ENCODE measurements at regions not wholly inside any gene's neighbourhood (a gene's known extent, or its start where the extent isn't known, plus 50 kb on each side); places are given as distances from the start of the nearest gene placed in this dataset.

DNA sequence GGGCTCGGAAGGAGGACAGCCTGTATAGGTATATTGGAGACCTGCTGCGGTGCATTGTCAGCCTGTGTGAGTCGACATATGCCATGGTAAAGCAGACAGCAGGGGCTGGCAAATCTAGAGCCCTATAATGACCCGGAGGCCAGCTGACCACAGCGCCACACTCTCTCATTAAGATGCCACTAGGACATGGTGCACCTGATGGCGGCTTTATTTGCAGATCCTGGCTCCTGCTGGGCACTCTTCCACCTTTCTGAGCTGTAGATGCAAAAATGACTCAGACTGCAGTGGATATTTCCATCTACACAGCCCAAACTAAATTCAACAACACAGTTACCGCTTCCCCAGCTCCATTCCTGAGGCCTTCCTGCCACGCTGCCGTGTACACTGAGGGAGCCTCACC lies 389.9 kb downstream of the TNS1 start:
- no TSS peak for BruUV-seq (replicated peaks)
- POLR2A ChIA-PET (ENCODE audit: unreplicated experiment) = no interaction called here
- intact Hi-C loops (cut with micrococcal nuclease; ENCODE audit: unreplicated experiment) = no loop called here

DNA sequence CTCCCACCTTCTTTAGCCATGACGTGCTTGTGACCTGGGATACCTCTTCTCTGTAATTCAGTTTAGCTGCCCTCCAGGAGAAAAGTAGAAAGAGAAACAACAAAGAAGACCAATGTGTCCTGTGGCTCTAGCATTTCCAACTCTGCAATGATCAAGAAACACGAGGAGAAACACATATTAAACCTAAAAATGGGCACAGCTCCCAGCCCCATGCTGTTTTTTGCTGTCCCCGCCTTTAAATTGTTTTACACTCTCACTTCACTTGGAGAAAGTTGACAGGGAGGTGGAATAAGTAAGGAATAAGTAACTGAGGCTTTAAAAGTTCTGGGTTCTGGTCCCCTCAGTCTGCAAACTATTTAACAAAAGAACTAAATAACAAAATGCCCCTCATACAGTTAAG lies 390.6 kb downstream of the TNS1 start:
- Histone ChIP-seq H3K79me2 (ENCODE audit: low read depth) (no peaks in the 10 kb centered on the region), H3K9me3 (ENCODE audit: insufficient read depth, low read depth) (no peaks in the 10 kb centered on the region), H3F3A (ENCODE audit: insufficient read depth, low read depth) (no peaks in the 10 kb centered on the region), H3K36me3 (ENCODE audit: low read depth) (no peaks in the 10 kb centered on the region), H3K4me1 (replicated peaks; ENCODE audit: insufficient read depth) (no peaks in the 10 kb centered on the region), H3K27ac (no peak overlapping the region), H3K4me3 (no peak overlapping the region), H4K20me1 (ENCODE audit: insufficient read depth) (no peaks in the 10 kb centered on the region), H3K27me3 (ENCODE audit: insufficient read depth, low read depth) (no peaks in the 10 kb centered on the region), H2AFZ (no peak overlapping the region), H3K9me2 (ENCODE audit: insufficient read depth) (no peaks in the 10 kb centered on the region), H3K4me2 (no peak overlapping the region)
- ChIA-PET CTCF (no interaction called here), POLR2A (ENCODE audit: unreplicated experiment) (no interaction called here)
- BruUV-seq (replicated peaks) = no TSS peak
- no peak for DNase-seq
- no peak for TF ChIP-seq CTCF (conservative IDR thresholded peaks at IDR 0.05)
- TF ChIP-seq EZH2 (IDR thresholded peaks at IDR 0.05; ENCODE audit: low read depth) = no peak
- intact Hi-C loops (cut with micrococcal nuclease; ENCODE audit: unreplicated experiment) = no loop called here

More for the DNA sequence above, 389.9 kb downstream of the TNS1 start:
- no peaks in the 10 kb centered on the region for H3K9me2 ChIP-seq (ENCODE audit: insufficient read depth)
- no peak overlapping the region for H3K4me3 ChIP-seq
- H3K27ac ChIP-seq = no peak overlapping the region
- DNase-seq = no peak
- no peaks in the 10 kb centered on the region for H3K9me3 ChIP-seq (ENCODE audit: insufficient read depth, low read depth)
- no peaks in the 10 kb centered on the region for H3K36me3 ChIP-seq (ENCODE audit: low read depth)
- H3K27me3 ChIP-seq (ENCODE audit: insufficient read depth, low read depth) = no peaks in the 10 kb centered on the region
- no peaks in the 10 kb centered on the region for H4K20me1 ChIP-seq (ENCODE audit: insufficient read depth)
- H3K4me1 ChIP-seq (replicated peaks; ENCODE audit: insufficient read depth) = no peaks in the 10 kb centered on the region
- no peaks in the 10 kb centered on the region for H3F3A ChIP-seq (ENCODE audit: insufficient read depth, low read depth)
- no peaks in the 10 kb centered on the region for H3K79me2 ChIP-seq (ENCODE audit: low read depth)
- H2AFZ ChIP-seq = no peak overlapping the region
- no peak overlapping the region for H3K4me2 ChIP-seq
- CTCF ChIA-PET = no interaction called here
- no peak for TF ChIP-seq EZH2 (IDR thresholded peaks at IDR 0.05; ENCODE audit: low read depth)
- TF ChIP-seq CTCF (conservative IDR thresholded peaks at IDR 0.05) = no peak

GRCh38 chr2:217611626-217612127 lies 391.1 kb downstream of the TNS1 start:
- BruUV-seq (replicated peaks) = no TSS peak

More at GRCh38 chr2:217611626-217612127, 391.1 kb downstream of the TNS1 start:
- TF ChIP-seq EZH2 (IDR thresholded peaks at IDR 0.05; ENCODE audit: low read depth) (no peak), CTCF (conservative IDR thresholded peaks at IDR 0.05) (no peak)
- Histone ChIP-seq H3K4me2 (no peak overlapping the region), H3F3A (ENCODE audit: insufficient read depth, low read depth) (no peaks in the 10 kb centered on the region), H3K9me2 (ENCODE audit: insufficient read depth) (no peaks in the 10 kb centered on the region), H2AFZ (no peak overlapping the region), H3K79me2 (ENCODE audit: low read depth) (no peaks in the 10 kb centered on the region), H3K4me1 (replicated peaks; ENCODE audit: insufficient read depth) (no peaks in the 10 kb centered on the region), H3K9me3 (ENCODE audit: insufficient read depth, low read depth) (no peaks in the 10 kb centered on the region), H3K36me3 (ENCODE audit: low read depth) (no peaks in the 10 kb centered on the region), H3K27me3 (ENCODE audit: insufficient read depth, low read depth) (no peaks in the 10 kb centered on the region), H3K27ac (no peak overlapping the region), H4K20me1 (ENCODE audit: insufficient read depth) (no peaks in the 10 kb centered on the region), H3K4me3 (no peak overlapping the region)
- ChIA-PET POLR2A (ENCODE audit: unreplicated experiment) (no interaction called here), CTCF (no interaction called here)
- no peak for DNase-seq
- intact Hi-C loops (cut with micrococcal nuclease; ENCODE audit: unreplicated experiment) = no loop called here

All from PC-9 (cell line).